Fibroblast of villous mesenchyme (primary cell): ENCODE measurements at regions not wholly inside any gene's neighbourhood (a gene's known extent, or its start where the extent isn't known, plus 50 kb on each side); places are given as distances from the start of the nearest gene placed in this dataset.
A peak's percentile ranks its signal among the peaks of the same experiment; 100 is the strongest.

Source experiments
- DNase-seq: peaks from one replicate; pipeline ENCODE4 v3.0.0-alpha.2; 2010; ENCODE audit warnings: low read depth
- H3K4me3 ChIP-seq: 2 replicates; pipeline ENCODE4 v1.5.1; 2011; ENCODE audit warnings: low read depth, mild to moderate bottlenecking, low read length
- TF ChIP-seq, protein P1 (sequence below): IDR thresholded peaks from 2 replicates; pipeline ENCODE4 v1.5.1; 2012; ENCODE audit warnings: low read depth, mild to moderate bottlenecking, low read length; ENCODE audit not compliant: insufficient read depth

DNA sequence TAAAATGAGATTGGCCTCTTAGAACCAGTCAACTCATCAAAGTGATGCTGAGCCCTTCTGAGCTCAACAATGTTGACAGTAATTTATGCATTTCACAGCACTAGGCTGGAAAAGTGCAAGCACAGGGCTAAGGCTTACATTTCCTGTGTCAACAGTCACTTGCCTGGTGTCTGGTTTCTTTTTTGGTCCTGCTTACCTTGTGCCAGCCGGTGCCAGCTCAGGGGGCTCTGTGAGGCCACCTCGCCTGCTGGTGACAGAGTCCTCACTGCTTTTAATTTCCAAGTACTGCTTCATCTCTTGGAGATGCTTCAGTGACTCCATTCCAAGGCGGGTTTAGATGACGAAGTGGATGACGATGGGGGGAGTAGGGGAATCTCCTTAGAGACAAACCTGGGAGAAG lies 53.1 kb upstream of the KCNA1 start:
- no peak overlapping the region for H3K4me3 ChIP-seq
- no peak for DNase-seq
- TF ChIP-seq, protein P1, sequence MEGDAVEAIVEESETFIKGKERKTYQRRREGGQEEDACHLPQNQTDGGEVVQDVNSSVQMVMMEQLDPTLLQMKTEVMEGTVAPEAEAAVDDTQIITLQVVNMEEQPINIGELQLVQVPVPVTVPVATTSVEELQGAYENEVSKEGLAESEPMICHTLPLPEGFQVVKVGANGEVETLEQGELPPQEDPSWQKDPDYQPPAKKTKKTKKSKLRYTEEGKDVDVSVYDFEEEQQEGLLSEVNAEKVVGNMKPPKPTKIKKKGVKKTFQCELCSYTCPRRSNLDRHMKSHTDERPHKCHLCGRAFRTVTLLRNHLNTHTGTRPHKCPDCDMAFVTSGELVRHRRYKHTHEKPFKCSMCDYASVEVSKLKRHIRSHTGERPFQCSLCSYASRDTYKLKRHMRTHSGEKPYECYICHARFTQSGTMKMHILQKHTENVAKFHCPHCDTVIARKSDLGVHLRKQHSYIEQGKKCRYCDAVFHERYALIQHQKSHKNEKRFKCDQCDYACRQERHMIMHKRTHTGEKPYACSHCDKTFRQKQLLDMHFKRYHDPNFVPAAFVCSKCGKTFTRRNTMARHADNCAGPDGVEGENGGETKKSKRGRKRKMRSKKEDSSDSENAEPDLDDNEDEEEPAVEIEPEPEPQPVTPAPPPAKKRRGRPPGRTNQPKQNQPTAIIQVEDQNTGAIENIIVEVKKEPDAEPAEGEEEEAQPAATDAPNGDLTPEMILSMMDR: no peak

DNA sequence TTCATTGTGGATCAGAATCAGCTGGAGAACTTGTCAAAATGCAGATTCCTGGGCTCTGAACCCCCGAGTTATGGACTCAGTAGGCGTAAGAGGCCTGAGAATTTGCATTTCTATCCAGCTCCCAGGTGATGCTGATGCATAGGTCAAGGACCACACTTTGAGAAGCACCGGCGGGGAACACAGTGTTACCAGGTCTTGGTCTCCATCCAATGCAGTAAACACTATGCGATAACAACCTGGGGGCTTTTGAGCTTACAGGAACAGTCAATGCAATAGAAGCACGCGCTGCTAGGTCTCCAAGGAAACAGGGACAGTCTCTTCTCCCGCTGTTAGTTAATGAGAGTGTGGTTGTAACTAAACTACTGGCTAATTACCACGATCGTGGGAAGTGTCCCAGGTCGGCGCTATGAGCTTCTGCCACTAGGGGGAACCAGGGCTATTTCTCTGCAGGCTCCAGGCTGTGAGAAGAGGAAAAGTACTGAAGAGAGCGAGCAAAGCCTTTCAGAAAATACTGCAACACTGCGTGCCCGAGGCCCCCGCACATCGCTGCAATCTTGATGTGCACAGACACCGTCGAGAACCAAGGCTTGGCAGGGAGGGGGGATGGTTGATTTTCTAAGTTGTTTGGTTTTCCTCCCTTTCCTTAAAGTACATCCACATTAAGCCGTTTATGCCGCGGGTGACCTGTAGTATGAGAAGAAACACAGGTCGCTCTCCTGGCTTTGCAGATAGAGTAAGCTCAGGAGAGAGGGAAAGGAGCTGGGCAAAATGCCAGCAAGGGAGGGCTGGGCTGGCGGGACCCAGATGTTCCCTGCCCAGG lies 52.0 kb upstream of the KCNA1 start:
- TF ChIP-seq, protein P1: peak; percentile 94
- no peak overlapping the region for H3K4me3 ChIP-seq
- DNase-seq: peak; percentile 67

DNA sequence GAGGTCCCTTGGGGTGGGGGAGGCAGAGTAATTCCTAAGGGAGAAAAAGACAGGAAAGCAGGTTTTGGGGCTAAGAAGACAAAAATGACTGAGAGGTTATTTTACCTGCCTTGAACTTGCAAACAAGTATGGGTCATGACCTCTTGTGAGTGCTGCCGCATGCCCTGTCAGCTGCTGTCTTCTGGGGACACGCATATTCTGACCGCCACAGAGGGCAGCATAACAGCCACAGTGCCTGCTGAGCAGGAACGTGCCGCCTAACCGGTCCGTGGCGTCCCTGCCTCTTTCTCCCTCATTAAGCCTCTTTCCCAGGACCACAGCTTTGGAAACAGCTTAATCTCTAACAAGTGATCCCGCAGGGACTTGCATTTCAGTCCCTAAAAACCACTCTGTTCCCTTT lies 51.3 kb upstream of the KCNA1 start:
- H3K4me3 ChIP-seq: no peak overlapping the region
- DNase-seq: no peak
- TF ChIP-seq, protein P1: no peak

DNA sequence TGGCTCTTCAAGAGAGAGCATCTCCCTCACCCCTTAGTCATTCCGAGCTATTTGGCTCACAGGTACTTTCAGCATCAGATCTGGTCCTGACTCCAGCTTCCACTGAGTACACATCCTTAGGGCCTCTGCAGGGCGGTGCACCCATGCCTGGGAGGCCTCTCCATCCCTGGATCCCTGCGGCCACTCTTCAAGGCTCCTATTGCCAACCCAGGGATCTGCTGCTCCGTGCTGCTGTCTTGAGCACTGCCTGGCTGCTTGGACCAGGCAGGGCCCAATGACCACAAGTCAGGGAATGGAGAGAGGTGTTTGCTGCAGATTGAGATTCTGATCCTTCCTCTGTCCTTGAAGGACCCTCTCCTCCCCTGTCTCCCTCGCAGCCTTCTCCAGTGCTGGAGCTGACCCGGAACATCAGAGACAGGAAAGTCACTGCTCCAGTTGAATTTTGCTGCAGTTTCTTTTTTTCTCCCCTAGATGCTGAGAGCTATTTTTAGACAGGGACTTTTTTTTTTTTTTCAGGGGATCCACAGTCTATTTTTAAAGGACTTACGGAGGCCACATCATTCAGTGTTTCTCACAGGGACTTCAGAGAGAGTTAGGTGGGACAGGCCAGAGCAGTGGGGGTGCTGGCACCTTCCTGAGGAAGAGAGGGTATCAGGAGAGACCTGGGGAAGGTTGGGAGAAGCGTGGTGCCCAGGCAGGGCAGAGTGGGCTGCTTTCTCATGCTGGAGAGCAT lies 50.1 kb upstream of the KCNA1 start:
- no peak for DNase-seq
- TF ChIP-seq, protein P1: no peak
- H3K4me3 ChIP-seq: no peak overlapping the region
